ENCODE measurements at regions not wholly inside any gene's neighbourhood (a gene's known extent, or its start where the extent isn't known, plus 50 kb on each side); places are given as distances from the start of the nearest gene placed in this dataset.

GRCh38 chr10:71053169-71053895 is 159.0 kb upstream of the UNC5B start:
- no peak for DNase-seq
- 55 to 74% methylated on average over 5 to 10 of the region's 10 CpGs for WGBS, 2 donors
- peaks cover 10% of the 10 kb centered on the region for H3K4me1 ChIP-seq
- intact Hi-C loops (cut with DNase I; ENCODE audit: low total_unique reads): no loop called here
- no peaks in the 10 kb centered on the region for H3K27me3 ChIP-seq
- TF ChIP-seq CTCF (IDR thresholded peaks at IDR 0.05) (no peak), POLR2A (IDR thresholded peaks at IDR 0.05) (no peak)
- no peaks in the 10 kb centered on the region for H3K9me3 ChIP-seq
- no peak overlapping the region for H3K4me3 ChIP-seq
- no peaks in the 10 kb centered on the region for H3K36me3 ChIP-seq (ENCODE audit: low read depth, missing control alignments)
- no peak overlapping the region for H3K27ac ChIP-seq

- intact Hi-C loops (cut with DNase I; ENCODE audit: low total_unique reads): no loop called here
- Histone ChIP-seq H3K27me3 (no peaks in the 10 kb centered on the region), H3K36me3 (ENCODE audit: low read depth, missing control alignments) (no peaks in the 10 kb centered on the region), H3K4me3 (no peak overlapping the region), H3K9me3 (no peaks in the 10 kb centered on the region), H3K27ac (no peak overlapping the region), H3K4me1 (peaks cover 6% of the 10 kb centered on the region)
- WGBS, 2 donors: 93 to 95% methylated on average over 4 of the region's 4 CpGs
- no peak for DNase-seq
- no peak for TF ChIP-seq CTCF (IDR thresholded peaks at IDR 0.05)
- TF ChIP-seq POLR2A (IDR thresholded peaks at IDR 0.05): no peak
Measured at GRCh38 chr10:71058308-71058707, 154.1 kb upstream of the UNC5B start.

- intact Hi-C loops (cut with DNase I; ENCODE audit: low total_unique reads): no loop called here
Measured at GRCh38 chr10:71059054-71059818, 153.1 kb upstream of the UNC5B start.

GRCh38 chr10:71059943-71060342 is 152.4 kb upstream of the UNC5B start:
- H3K36me3 ChIP-seq (ENCODE audit: low read depth, missing control alignments): no peaks in the 10 kb centered on the region
- H3K9me3 ChIP-seq: no peaks in the 10 kb centered on the region
- 66 to 87% methylated on average over 6 to 16 of the region's 16 CpGs for WGBS, 2 donors
- H3K4me1 ChIP-seq: peaks cover 6% of the 10 kb centered on the region
- H3K4me3 ChIP-seq: no peak overlapping the region
- H3K27ac ChIP-seq: no peak overlapping the region
- intact Hi-C loops (cut with DNase I; ENCODE audit: low total_unique reads): no loop called here
- no peak for DNase-seq
- TF ChIP-seq POLR2A (IDR thresholded peaks at IDR 0.05) (no peak), CTCF (IDR thresholded peaks at IDR 0.05) (no peak)
- H3K27me3 ChIP-seq: no peaks in the 10 kb centered on the region

More at GRCh38 chr10:71059054-71059818, 153.1 kb upstream of the UNC5B start:
- DNase-seq: peak; percentile 77
- H3K27me3 ChIP-seq: no peaks in the 10 kb centered on the region
- H3K27ac ChIP-seq: no peak overlapping the region
- peaks cover 6% of the 10 kb centered on the region for H3K4me1 ChIP-seq
- no peaks in the 10 kb centered on the region for H3K36me3 ChIP-seq (ENCODE audit: low read depth, missing control alignments)
- TF ChIP-seq CTCF (IDR thresholded peaks at IDR 0.05): no peak
- no peak for TF ChIP-seq POLR2A (IDR thresholded peaks at IDR 0.05)
- WGBS, 2 donors: 72 to 75% methylated on average over 8 to 12 of the region's 12 CpGs
- H3K9me3 ChIP-seq: no peaks in the 10 kb centered on the region
- H3K4me3 ChIP-seq: no peak overlapping the region

Data from testis (tissue), 2 donors.